Keratinocyte (primary cell): ENCODE measurements at regions not wholly inside any gene's neighbourhood (a gene's known extent, or its start where the extent isn't known, plus 50 kb on each side); places are given as distances from the start of the nearest gene placed in this dataset.
"Not testable (repeated sequence)": the region's sequence is repeated elsewhere in the genome, so short reads cannot be mapped to it uniquely, and the experiment has no call there.

Experiments used
- DNase-seq: peaks from one replicate; pipeline ENCODE4 v3.0.0-alpha.2; 2011; ENCODE audit warnings: low read depth, missing footprints, low spot score
- FAIRE-seq: peaks from 2 replicates; lab custom pipeline; 2011; peaks lifted over from hg19 to GRCh38; lab: Jason Lieb, UNC
- H2AFZ ChIP-seq: 2 replicates; pipeline ENCODE4 v1.6.0; 2012; ENCODE audit warnings: low read length, control low read depth, inconsistent platforms; ENCODE audit not compliant: control insufficient read depth
- H3K27ac ChIP-seq: 2 replicates; pipeline ENCODE4 v1.5.1; 2011; ENCODE audit warnings: low read length; ENCODE audit not compliant: control insufficient read depth, insufficient read depth
- H3K27me3 ChIP-seq: 3 replicates; pipeline ENCODE4 v1.6.0; 2011; ENCODE audit warnings: low read length; ENCODE audit not compliant: control insufficient read depth, insufficient read depth; ENCODE audit errors: extremely low read depth
- H3K36me3 ChIP-seq, 2 experiments: 2 replicates in 1 of 2; 3 replicates in 1 of 2; pipeline ENCODE4 v1.5.1; 2011; ENCODE audit warnings: low read length in 2 of 2, mild to moderate bottlenecking in 1 of 2; ENCODE audit not compliant: control insufficient read depth in 2 of 2, insufficient read depth in 2 of 2; ENCODE audit errors: extremely low read depth in 1 of 2
- H3K4me1 ChIP-seq: 3 replicates; pipeline ENCODE4 v1.5.1; 2011; ENCODE audit warnings: low read length; ENCODE audit not compliant: control insufficient read depth, insufficient read depth; ENCODE audit errors: extremely low read depth
- H3K4me2 ChIP-seq: 3 replicates; pipeline ENCODE4 v1.6.0; 2011; ENCODE audit warnings: low read depth, low read length; ENCODE audit not compliant: control insufficient read depth, insufficient read depth; ENCODE audit errors: extremely low read depth
- H3K4me3 ChIP-seq, 3 experiments: fragments of 200-600 bp in 1 of 3; sonication (generic) in 1 of 3; 2 replicates in 2 of 3; 3 replicates in 1 of 3; pipeline ENCODE4 v1.5.1; 2011 to 2016; ENCODE audit warnings: low read length in 3 of 3, mild to moderate bottlenecking in 3 of 3, control low read depth in 2 of 3, inconsistent platforms in 1 of 3, low read depth in 1 of 3, mixed read lengths in 1 of 3, mixed run types in 1 of 3, moderate library complexity in 1 of 3; ENCODE audit not compliant: control insufficient read depth in 2 of 3, insufficient read depth in 2 of 3; ENCODE audit errors: extremely low read depth in 1 of 3
- H3K79me2 ChIP-seq: 2 replicates; pipeline ENCODE4 v1.6.0; 2012; ENCODE audit warnings: low read length; ENCODE audit not compliant: control insufficient read depth, insufficient read depth
- H3K9ac ChIP-seq: 3 replicates; pipeline ENCODE4 v1.6.0; 2011; ENCODE audit warnings: low read length; ENCODE audit not compliant: control insufficient read depth, insufficient read depth; ENCODE audit errors: extremely low read depth
- H3K9me1 ChIP-seq: 3 replicates; pipeline ENCODE4 v1.6.0; 2011; ENCODE audit warnings: low read length; ENCODE audit not compliant: control insufficient read depth, insufficient read depth; ENCODE audit errors: extremely low read depth
- H3K9me3 ChIP-seq: 2 replicates; pipeline ENCODE4 v1.5.1; 2012; ENCODE audit warnings: low read depth, low read length; ENCODE audit not compliant: control insufficient read depth
- H4K20me1 ChIP-seq: 3 replicates; pipeline ENCODE4 v1.6.0; 2011; ENCODE audit warnings: low read length; ENCODE audit not compliant: control insufficient read depth, insufficient read depth; ENCODE audit errors: extremely low read depth
- EZH2 ChIP-seq: IDR thresholded peaks from one replicate; pipeline ENCODE4 v1.6.1; 2012; ENCODE audit warnings: inconsistent platforms, mild to moderate bottlenecking, low read length, moderate library complexity
- dilution Hi-C: fragments of 300-500 bp; cut with MboI; formaldehyde crosslinking; loops from one replicate; pipeline ENCODE4 v1.7.0; 2020; ENCODE audit warnings: low sequenced_read_pairs; ENCODE audit not compliant: extremely low pct_ligation_motif_present
- TF ChIP-seq, protein P1 (sequence below), 3 experiments: IDR thresholded peaks in 1 of 3; conservative IDR thresholded peaks in 1 of 3; optimal IDR thresholded peaks in 1 of 3; 2 replicates in 2 of 3; 3 replicates in 1 of 3; pipeline versions ENCODE3 to v1.5.1; 2011; ENCODE audit warnings: low read length in 3 of 3, mild to moderate bottlenecking in 3 of 3, moderate library complexity in 2 of 3, control low read depth in 1 of 3, inconsistent platforms in 1 of 3; ENCODE audit not compliant: insufficient read depth in 2 of 3; ENCODE audit errors: extremely low read depth in 1 of 3

GRCh38 chr14:55794655-55795595, 214.9 kb downstream of the KTN1 start:
- H3K4me3 ChIP-seq = no peak overlapping the region
- DNase-seq (no peak), FAIRE-seq (peak; percentile 39)
- H3K9me3 ChIP-seq = no peaks in the 10 kb centered on the region
- dilution Hi-C loops = no loop called here
- H2AFZ ChIP-seq = no peak overlapping the region
- TF ChIP-seq, protein P1, sequence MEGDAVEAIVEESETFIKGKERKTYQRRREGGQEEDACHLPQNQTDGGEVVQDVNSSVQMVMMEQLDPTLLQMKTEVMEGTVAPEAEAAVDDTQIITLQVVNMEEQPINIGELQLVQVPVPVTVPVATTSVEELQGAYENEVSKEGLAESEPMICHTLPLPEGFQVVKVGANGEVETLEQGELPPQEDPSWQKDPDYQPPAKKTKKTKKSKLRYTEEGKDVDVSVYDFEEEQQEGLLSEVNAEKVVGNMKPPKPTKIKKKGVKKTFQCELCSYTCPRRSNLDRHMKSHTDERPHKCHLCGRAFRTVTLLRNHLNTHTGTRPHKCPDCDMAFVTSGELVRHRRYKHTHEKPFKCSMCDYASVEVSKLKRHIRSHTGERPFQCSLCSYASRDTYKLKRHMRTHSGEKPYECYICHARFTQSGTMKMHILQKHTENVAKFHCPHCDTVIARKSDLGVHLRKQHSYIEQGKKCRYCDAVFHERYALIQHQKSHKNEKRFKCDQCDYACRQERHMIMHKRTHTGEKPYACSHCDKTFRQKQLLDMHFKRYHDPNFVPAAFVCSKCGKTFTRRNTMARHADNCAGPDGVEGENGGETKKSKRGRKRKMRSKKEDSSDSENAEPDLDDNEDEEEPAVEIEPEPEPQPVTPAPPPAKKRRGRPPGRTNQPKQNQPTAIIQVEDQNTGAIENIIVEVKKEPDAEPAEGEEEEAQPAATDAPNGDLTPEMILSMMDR (optimal IDR thresholded peaks at IDR 0.05 in 1 of 3, IDR thresholded peaks at IDR 0.05 in 1 of 3, conservative IDR thresholded peaks at IDR 0.05 in 1 of 3; ENCODE audit: extremely low read depth in 1 of 3, insufficient read depth in 2 of 3, low read length in 3 of 3) = no peak
- no peak for TF ChIP-seq EZH2
- H3K27ac ChIP-seq = no peak overlapping the region
- no peaks in the 10 kb centered on the region for H3K36me3 ChIP-seq
- no peak overlapping the region for H3K4me2 ChIP-seq
- H3K27me3 ChIP-seq = no peaks in the 10 kb centered on the region
- no peak overlapping the region for H3K9ac ChIP-seq
- peaks cover 11% of the 10 kb centered on the region for H3K4me1 ChIP-seq
- H3K9me1 ChIP-seq = no peaks in the 10 kb centered on the region
- H4K20me1 ChIP-seq = no peaks in the 10 kb centered on the region
- no peaks in the 10 kb centered on the region for H3K79me2 ChIP-seq

GRCh38 chr14:55796513-55796912, 216.5 kb downstream of the KTN1 start:
- H3K27ac ChIP-seq, H3K4me2 ChIP-seq, H3K36me3 ChIP-seq, H3K9me1 ChIP-seq, H3K9ac ChIP-seq, H3K4me3 ChIP-seq, H3K79me2 ChIP-seq, dilution Hi-C loops, DNase-seq, H2AFZ ChIP-seq, H4K20me1 ChIP-seq, H3K9me3 ChIP-seq, H3K27me3 ChIP-seq: not testable (repeated sequence)
- peaks cover 16% of the 10 kb centered on the region for H3K4me1 ChIP-seq
- FAIRE-seq = peak; percentile 13
